HG02623 (cell line): ENCODE measurements at regions not wholly inside any gene's neighbourhood (a gene's known extent, or its start where the extent isn't known, plus 50 kb on each side); places are given as distances from the start of the nearest gene placed in this dataset.

ENCODE experiments used
- ATAC-seq: cut with Tn5 transposase; IDR thresholded peaks from one replicate; pipeline ENCODE4 v1.9.1; 2021; ENCODE audit warnings: moderate library complexity; ENCODE audit not compliant: unreplicated experiment

DNA sequence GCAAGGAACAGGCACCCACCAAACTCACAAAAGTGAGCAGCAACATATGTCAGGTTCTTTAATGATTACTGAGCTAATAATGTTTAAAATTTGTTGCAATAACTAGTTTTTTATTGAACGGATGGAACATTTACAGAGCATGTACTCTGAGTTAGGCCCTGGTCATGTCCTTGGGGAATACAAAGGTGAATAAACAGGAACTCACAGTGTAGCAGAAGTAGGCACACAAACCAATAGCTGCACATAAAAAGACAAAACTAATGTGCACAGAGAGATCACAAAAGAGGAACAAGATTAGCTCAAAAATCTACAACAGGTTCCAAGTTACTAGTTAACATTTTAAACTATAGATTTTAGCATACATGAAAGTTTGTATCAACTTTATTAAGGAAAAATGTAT lies 505.3 kb upstream of the PPP2R3A start:
- no peak for ATAC-seq

DNA sequence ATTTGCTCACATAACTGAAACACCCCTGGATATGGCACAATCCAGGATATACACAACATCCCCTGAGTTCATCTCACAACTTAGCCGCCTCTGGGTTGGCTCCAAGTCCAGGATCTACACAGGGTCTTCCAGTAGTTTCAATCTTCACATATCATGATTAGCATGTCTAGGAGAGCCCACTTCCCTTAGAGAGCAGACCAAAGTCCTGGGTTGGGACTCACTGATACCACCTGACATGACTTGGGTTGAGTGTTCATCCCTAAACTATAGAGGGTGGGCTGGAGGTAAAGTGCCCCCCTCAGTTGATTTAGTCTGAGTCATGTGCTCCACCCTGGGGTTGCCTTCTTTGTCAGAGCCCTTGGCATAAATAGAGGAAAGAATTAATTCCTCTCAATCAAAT lies 493.6 kb upstream of the PPP2R3A start:
- no peak for ATAC-seq

DNA sequence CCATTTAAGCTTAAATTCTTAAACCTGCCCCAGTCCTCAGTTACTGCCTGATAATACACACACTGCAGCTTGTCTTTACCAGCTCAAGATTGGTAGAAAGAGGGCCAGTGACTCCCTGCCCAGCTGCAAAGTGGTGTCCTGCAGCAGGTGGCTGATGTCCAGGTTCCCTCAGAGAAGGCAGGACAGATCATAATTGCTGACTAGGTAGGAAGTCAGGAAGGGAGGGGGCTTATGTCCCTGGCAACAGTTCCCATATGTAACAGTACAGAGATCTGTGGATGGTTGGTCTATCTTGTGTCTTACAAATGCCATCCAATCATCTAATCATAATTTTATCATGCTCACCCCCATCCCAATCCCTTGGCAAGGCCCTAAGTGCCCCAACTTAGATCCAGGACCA lies 492.1 kb upstream of the PPP2R3A start:
- no peak for ATAC-seq

DNA sequence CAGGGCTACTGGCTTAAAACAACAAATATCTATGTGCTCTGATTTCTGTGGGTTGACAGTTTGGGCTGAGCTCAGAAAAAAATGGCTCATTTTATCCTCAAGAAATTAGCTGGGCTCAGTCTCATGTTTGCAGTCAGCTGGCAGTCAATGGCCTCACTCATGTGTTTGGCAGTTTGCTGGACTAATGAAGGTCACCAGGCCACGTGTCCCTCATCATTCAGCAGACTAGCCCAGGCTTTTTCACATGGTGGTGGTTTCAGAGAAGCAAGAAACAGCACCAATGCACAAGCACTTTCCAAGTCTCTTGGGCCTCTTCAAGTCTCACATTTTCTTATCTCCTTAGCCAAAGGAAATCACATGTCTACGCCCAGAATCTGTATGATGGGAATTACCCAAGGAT lies 478.3 kb upstream of the PPP2R3A start:
- no peak for ATAC-seq

DNA sequence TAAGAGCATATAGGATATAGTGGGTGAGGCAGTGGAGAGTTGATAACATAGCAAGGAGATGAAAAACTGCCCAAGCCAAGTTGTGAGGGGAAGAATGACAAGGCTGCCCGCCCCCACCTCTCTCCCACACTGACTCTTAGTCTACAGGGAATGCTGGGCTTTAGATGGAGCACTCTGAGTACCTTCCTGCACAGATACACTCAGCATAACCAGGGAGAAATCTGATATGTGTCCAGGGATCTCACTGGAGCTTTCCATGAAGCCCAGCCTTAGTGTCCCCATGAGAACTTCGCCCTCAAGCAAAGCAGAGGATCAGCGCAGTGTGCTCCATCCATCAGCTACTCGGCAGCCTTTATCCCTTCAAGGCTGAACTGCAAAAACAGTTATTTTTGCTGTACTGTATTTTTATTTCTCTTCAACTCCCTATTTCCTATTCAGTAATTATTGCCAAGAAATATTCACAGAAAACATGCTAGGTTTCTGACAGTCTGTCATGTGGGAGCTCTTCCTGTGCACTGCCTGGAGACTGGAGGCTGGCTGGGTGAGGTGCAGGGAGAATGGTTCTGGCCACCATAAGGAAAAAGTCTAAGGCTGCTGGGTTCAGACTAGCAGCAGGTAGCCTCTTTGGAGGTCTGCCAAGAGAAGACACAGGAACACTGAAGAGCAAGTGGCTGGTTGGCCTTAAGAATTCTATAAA lies 475.2 kb upstream of the PPP2R3A start:
- no peak for ATAC-seq

DNA sequence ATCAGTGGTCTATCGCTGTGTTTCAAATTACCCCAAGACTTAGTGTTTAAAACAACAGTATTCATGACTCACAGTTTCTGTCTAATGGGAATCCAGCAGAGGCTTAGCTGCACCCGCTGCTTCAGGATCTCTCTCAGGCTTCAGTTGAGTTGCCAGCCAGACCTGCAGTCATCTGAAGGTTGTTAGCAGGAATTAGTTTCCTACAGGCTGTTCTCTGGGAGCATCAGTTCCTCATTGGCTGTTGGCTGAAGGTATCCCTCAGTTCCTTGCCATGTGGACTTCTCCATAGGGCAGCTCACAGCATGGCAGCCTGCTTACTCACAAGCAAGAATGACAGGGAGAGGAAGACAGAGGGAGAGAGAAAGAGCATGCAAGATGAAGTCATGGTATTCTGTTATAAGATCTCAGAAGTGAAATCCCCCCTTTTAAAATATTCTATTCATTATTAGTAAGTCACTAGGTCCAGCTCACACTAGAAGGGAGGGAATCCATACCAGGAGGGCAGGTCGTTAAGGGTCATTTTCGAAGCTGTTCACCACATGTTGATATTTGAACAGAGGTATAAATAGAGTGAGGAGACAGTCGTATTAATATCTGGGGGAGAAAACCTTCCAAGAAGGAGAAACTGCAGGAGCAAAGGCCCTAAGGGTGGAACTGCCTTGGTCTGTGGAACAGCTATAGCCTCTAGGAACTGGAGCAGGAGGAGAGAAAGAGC lies 473.9 kb upstream of the PPP2R3A start:
- ATAC-seq: no peak

DNA sequence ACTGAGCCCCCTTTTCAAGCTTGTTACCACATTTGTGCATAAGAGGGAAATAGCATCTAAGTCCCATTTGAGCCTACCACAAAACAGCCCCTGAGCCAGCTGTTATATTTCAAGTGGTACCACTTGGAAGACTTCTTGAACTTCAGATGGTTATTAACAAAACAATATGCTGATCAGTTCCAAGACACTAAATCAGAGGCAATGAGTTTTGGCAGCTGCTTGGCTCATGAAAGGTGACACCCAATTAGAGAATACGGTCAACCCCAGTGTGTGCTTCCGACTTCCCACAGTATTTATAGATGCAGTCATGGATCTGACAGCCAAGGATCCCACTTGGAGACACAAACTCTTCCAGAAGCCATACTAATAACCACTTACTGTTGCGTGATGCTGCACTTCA lies 469.6 kb upstream of the PPP2R3A start:
- ATAC-seq: no peak

DNA sequence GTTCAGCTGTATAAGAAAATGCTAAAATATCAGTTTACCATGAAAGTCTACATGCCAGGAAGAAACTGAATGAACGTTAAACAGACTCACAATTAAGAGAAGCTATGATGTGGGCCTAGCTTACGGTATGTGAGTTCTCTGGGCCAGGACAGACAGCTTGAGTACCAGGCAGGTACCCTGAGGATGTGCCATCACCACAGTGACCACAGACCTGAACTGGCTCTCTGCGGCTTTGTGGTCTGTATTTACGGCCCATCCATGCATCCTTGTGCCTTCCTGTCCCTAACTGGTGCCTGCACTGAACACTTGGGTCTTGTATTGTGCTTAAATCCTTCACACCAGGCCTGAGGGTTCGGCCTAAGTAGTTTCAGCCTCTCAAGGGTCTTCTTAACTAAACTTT lies 467.5 kb upstream of the PPP2R3A start:
- no peak for ATAC-seq

DNA sequence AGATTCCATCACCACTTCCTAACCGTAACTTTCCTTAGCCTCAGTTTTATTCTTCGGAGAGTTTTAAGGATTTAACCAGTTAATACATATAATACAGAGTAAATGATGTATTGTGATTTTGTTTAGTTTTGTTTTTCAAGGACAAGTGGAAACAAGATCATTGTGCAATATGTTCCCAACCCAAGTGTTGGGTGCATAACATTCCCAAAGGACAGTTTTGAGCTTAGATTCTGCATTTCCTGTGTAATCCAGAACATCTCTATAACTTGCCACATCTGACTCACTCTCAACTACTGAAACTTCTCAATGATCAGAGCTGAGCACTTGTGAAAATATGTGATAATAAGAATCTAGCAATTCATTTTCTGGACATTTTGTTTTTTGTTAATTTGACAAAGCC lies 466.1 kb upstream of the PPP2R3A start:
- ATAC-seq: no peak

DNA sequence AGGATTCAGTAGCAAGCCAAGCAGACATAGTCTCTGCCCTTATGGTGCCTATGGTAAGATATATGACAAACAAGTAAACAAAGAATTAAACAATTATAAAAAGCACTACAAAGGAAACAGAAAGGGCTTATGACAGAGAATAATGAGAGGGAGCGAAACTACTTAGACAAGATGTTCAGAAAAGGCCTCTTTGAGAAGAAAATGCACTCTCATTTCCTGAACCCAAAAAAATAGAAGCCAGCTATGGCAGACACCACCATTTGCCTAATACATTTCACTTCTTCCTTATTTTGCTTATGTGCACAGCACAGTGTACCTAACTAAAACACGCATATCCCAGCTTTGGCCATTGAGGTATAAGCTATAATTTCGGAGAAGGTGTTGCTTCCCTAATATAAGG lies 465.5 kb upstream of the PPP2R3A start:
- no peak for ATAC-seq

DNA sequence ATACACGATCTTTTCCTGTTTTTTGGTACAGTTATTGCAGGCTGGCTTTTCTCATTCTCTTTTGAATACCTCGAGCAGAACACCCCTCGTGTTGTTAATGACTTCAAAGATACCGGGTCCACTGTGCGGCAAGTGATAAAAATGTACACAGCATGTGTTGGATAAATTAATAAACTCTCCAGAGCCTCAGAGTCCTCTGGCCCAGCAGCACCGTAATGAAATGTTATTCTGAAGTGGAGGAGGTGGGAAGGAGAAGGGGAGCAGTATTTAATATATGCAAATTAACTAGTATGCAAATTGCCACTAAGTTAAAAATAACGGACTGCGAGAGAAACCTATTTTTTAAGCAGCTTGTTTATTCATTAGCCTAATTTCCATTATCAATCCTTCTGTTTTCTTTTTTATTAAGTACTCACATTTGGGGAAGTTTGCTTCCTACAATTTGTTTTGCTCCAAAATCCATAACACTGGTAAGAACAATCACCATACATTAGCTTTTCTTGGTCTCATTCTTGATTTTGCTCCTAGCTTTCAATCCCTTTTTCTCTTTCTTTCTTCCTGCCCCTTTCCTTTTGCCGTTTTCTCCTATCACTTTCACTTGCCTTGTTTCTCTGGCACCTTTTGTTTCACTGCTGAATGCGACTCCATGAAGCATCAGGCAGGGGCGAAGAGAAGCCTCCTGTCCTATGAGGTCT lies 462.3 kb upstream of the PPP2R3A start:
- no peak for ATAC-seq

DNA sequence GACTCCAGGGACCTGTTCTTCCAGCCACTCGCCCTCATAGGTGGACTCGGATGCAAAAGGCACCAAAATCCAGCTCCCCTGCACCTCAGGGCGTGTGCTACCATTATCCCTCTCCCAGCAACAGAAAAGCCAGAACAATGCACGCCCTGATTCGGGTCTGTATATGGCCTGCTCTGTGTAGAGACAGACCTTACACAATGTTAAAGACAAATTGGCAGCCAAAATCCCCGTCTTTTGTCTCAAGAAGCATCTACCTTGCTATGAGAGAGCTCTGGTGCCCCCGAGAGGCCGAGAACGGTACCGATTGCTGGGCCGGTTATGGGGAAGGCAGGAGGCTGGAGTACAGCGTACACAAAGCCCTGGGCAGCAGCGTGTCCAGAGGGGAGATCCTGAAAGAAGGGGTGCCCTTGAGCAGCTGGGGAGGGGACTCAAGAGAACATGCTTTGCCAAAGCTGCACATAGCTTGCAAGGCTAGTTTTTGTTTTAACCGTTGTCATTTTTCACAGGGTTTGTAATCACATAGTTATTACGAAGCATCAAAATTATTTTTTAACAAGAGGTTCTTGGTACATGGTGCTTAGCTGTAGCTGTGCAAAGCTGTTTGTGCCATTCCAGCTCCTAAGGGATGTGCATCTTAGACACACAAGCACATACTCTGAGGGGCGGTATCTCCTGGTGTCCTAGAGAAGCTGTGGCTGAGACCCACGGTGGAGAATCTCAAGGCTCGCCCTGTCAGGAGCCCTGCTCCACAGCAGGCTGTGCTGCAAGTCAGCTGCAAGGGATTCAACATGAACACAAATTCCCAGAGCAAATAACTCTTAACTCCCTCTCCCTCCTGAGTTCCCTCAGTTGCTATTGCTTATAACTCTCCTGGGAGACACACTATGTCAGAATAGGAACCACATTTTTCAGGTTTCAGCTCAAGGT lies 461.5 kb upstream of the PPP2R3A start:
- peak; percentile 73 for ATAC-seq

DNA sequence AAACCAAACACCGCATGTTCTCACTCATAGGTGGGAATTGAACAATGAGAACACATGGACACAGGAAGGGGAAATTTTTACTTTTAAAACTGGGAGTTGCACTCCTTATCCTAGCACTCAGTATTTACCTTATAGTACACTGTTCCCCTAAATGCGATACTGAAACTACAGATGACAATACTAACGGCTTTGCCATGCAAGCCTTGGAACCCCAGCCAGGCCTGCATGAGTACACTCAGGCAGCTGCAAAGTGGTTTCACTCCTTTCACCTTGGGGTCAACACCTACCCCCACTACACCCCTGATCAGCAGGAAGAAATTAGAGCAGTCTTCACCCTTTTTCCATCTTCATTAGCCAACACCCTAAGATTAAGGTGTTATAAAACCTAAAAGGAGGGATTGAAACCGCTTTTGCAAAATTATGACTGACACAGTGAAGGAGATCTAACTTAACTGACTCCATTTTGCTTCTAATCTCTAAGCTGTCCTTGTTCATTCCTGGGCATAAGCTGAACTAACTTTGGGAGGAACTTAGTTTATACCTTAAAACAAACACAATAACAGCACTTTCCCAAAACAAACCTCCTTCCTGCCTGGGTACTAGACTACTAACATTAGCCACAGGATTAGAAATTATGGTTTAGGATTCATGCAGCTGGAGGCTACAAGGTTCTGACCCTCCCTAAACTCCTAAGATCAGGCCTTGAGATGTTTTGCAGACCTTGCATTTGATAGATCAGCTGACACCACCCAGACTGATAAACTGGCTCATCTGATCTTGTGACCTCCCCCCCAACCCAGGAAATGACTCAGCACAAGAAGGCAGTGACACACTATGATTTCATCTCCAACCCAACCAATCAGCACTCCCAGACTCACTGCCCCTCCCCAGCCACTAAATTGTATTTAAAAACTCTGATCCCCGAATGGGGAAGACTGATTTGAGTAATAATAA lies 452.1 kb upstream of the PPP2R3A start:
- ATAC-seq: no peak

DNA sequence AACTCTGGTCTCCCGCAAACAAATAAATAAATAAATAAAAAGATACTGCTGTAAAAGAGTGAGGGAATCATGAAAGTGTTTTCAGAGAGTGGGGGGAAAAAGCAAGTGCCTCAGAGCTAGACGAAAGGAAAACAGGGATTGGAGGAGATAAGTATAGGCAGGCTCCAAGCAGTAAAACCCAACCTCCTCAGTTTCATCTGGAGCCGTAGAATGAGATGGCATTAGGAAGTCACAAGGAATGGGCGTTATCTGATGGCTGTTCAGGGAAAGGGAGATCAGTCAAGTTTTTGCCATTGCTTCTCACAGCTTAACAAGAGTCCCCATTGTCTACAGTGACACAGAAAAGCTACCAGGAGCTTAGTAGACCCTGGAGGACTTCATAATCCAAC lies 451.5 kb upstream of the PPP2R3A start:
- no peak for ATAC-seq

DNA sequence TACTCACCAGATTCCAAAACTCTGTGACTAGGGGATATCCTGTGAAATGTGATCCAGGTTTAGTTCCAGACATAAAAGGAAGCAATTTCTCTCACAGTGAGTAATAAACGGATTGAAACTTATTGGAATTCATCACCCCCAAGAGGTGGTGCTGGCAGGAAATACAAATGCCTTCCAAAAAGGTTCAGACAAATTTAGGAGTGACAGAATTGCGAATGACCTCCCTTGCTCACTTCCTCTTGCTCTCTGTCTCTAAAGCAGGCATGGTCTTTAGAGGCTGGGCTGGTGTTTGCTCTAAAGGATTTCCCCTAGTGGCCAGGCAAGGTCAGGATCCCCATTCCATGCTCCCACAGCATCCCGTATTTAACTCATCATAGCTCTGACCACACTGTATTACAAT lies 449.4 kb upstream of the PPP2R3A start:
- no peak for ATAC-seq

DNA sequence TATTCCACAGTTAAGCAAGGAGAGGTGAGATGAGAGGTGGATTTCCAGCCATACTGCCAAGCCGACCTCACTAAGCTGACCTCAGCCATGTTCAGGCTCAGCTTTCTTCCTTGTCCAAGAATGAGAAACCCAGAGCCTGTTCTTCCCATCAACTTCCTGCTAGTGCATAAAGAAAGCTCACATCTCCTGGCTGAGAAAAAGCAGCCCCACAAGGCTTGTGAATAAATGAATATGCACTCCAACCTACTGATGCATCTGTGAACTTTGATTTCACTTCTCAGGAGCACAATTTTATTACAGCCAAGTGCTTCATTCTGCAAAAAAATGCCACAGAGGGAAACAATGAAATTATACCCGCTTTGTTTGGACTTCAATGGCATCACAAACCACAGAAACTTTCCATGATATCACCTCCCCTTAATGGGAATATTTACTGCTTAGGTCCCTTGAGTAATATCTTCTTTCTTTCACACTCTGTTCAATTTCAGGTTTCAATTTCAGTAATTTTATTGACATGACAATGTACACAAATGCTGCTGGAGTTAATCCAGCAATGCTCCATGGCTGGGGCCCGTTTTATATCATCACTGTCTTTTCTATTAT lies 437.0 kb upstream of the PPP2R3A start:
- ATAC-seq: no peak

DNA sequence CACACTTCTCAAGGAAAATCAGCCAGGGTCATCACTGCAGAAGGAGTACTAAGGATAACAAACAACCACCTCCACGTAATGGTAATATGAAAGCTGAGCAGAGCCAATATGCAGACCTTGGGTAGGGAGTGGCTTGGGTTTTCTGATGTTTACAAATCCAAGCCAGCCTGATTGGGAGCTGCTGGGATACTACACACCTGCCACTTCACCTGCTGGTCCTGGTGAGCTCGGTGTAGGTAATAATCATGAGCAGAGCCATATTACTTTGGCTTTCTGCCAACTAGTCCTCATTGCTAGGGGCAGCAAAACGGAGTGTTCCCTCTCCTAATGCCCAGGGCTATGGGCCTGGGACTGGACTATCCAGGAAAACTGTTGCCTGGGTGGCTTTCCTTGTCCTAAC lies 433.5 kb upstream of the PPP2R3A start:
- no peak for ATAC-seq

DNA sequence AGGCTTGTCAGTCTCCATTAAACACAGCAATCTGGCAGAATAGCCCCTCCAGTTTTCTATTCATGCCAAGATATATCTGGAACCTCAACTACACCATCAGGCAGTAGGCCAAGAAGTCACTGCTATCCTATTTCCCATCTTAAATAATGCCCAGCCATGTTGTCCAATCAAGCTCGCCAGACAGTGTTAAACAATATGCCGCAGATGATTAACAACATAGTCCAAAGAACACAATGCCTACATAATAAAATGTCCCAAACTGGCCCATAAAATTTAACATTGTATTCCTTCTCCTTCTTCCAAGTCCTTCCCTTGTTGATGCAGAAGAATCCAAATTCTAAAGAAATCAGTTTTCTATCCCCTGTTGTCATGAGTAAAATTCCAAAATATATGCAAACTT lies 427.4 kb upstream of the PPP2R3A start:
- ATAC-seq: no peak

DNA sequence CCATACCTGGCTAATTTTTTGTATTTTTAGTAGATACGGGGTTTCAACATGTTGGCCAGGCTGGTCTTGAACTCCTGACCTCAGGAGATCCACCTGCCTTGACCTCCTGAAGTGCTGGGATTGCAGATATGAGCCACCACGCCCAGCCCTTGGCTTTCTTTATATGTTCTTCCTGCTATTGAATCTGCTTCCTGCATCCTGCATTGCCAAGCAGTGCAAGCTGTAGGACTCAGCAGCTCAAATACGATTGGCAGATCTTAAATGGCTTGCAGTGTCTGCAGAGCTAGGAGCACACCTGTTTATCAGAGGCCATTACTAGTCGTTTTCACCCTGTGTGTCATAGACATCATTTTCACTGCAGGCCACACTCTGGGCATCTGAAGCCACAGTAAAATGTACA lies 426.2 kb upstream of the PPP2R3A start:
- no peak for ATAC-seq

DNA sequence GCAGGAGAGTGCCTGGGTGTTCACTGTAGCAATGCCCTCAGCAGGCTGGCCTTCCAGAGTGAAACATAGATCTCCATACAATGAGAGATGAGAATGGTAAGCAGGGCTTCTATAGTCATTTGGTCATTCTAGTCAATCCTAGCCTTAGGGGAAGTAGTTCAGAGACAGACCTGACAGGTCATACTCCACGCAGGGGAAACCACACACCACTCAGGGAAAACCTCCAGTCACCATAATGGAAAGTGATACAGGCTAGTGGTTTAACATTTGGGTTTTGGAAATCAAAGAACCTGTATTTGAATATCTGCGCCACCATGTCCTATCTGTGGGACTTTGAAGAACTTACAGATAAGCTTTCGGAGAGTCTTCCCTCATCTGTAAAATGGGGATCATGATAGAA lies 425.7 kb upstream of the PPP2R3A start:
- no peak for ATAC-seq
